ENCODE measurements at regions not wholly inside any gene's neighbourhood (a gene's known extent, or its start where the extent isn't known, plus 50 kb on each side); places are given as distances from the start of the nearest gene placed in this dataset.

- no peak for TF ChIP-seq POLR2A (IDR thresholded peaks at IDR 0.05; ENCODE audit: low read depth, low read length)
- no peak for TF ChIP-seq POLR2AphosphoS5 (IDR thresholded peaks at IDR 0.05; ENCODE audit: low read depth, low read length)
- TF ChIP-seq TAF1 (IDR thresholded peaks at IDR 0.05; ENCODE audit: borderline replicate concordance, low read depth, low read length), result no peak
These were observed 346.6 kb upstream of the RUNX1 start for GRCh38 chr21:35395728-35396127.

Data from GM12892 (cell line).